HEK293 (cell line): ENCODE measurements at regions not wholly inside any gene's neighbourhood (a gene's known extent, or its start where the extent isn't known, plus 50 kb on each side); places are given as distances from the start of the nearest gene placed in this dataset.

ENCODE experiments used
- CTCF ChIP-seq: fragments of 450-650 bp; formaldehyde crosslinking; IDR thresholded peaks from 2 replicates; pipeline ENCODE4 v1.5.1; 2016; ENCODE audit warnings: missing biosample characterization, missing genetic modification characterization
- RBAK ChIP-seq: fragments of 450-650 bp; formaldehyde crosslinking; IDR thresholded peaks from 2 replicates; pipeline ENCODE4 v1.5.1; 2016; ENCODE audit warnings: missing biosample characterization, missing genetic modification characterization
- ZNF48 ChIP-seq: fragments of 450-650 bp; formaldehyde crosslinking; IDR thresholded peaks from 2 replicates; pipeline ENCODE4 v1.5.1; 2016; ENCODE audit warnings: missing biosample characterization, missing genetic modification characterization

DNA sequence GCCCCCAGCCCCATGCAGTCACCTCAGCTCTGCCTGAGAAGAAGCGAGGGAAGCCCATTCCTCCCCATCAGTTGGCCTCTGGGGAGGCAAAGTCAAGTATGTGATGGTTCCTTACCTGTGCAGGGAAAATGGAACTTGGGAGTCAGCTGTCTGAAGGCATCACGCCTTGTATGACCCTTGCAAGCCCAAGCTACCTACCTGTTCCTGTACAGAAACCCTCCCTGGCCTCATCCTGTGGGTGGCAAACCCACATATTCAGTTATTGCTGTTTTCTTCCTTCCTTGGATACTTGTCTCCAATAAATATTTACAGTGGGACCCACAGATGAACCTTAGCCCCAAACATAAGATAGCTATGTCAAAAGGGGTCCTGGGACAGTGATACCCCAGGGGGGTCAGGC, 92.2 kb upstream of the MLN start:
- no peak for TF ChIP-seq RBAK
- no peak for TF ChIP-seq ZNF48 (tag by site-specific recombination)
- TF ChIP-seq CTCF (tag by site-specific recombination), result no peak
